Renal pelvis (tissue), 1 donor: ENCODE measurements at regions not wholly inside any gene's neighbourhood (a gene's known extent, or its start where the extent isn't known, plus 50 kb on each side); places are given as distances from the start of the nearest gene placed in this dataset.

Experiments
- DNase-seq: peaks from one replicate; pipeline ENCODE4 v3.0.0-alpha.2; 2013

DNA sequence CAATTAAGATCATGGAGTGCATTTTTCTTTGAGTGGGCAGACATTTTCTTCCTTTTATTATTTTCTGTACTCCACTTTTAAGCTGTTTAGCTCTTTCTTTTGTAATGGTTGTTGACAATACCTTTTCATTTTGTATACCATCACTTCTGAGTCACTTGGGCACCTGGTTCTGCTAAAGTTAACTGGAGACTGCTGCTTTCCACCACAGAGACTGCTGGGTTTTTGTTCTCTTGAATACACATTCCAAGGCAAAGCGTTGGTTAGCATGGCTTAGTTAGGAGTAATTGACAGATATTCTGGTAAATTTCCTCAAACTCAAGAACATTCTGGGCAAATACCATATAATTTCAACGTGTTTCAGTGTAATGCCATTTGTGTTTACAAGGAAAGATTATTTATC is 541.9 kb upstream of the CELF2 start:
- no peak for DNase-seq

DNA sequence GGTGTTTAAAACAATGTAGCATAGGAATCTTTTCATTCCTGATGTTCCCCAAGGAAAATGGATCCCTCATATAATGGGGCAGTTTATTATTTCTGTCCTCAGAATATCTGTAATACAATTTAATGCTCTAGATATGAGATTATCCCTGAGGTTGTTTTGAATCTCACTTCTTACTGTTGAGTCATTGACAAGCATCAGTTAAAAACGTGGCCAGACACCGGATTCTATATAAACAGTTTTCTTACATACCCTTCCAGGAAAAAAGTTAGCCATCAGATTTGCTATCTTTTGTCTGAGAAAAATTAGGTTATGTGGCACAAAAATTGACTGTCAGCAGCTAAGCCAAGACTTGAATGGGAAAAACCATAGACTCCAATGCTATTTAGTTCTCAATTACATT is 539.8 kb upstream of the CELF2 start:
- DNase-seq, result no peak

GRCh38 chr10:10479465-10479864 is 538.2 kb upstream of the CELF2 start:
- DNase-seq, result no peak

GRCh38 chr10:10482613-10483012 is 535.1 kb upstream of the CELF2 start:
- no peak for DNase-seq

DNA sequence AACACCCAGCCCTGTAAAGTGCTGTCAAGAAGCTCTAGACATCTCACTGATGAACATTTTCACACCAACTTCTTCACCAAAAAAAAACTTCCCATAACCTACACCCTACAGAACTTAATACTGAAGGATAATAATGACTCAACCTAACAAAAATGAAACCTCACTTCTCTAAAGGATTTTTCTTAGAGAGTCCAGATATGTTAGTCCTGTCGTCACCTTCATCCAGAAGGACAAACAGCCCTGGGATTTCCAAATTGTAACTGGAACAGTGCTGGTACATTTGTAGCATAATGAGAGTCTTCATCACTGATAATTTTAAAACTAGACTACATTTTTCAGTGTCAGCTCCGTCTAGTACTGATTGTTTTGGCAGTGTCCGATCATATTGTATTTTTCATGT is 528.6 kb upstream of the CELF2 start:
- no peak for DNase-seq

- DNase-seq, result no peak
These were observed 527.7 kb upstream of the CELF2 start for GRCh38 chr10:10489805-10490571.

GRCh38 chr10:10490581-10490980 is 527.1 kb upstream of the CELF2 start:
- no peak for DNase-seq

DNA sequence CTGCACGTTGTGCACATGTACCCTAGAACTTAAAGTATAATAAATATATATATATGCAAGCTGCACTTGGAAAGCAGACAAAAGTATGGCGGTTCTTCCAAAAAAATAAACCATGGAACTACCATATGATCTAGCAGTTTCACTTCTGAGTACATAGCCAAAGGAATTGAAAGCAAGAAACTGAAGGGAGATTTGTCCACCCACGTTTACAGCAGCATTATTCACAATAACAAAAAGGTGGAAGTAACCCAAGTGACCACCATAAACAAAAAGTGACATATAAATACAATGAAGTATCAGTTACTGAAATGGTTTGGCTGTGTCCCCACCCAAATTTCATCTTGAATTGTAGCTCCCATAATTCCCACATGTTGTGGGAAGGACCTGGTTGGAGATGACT is 525.3 kb upstream of the CELF2 start:
- DNase-seq, result no peak

DNA sequence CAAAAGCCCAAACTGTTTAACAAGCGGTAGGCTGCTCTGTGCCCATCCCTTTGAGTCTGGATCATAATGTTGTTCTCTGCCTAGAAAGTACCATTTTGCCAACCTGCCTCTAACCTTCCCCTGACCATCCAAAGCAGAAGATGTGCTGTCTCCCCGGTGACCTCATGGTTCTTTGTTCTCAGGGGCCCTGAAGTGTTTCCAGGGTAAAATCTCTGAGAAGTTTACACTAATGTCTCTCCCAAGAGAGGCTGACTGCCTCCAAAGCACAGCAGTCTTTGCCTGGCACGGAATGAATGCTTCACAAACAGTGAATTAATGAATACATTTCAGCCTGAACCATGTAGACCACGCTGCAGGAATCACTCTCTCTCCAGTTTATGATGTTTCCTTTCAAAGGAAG is 523.8 kb upstream of the CELF2 start:
- no peak for DNase-seq

GRCh38 chr10:10497245-10497644 is 520.4 kb upstream of the CELF2 start:
- no peak for DNase-seq

GRCh38 chr10:10498781-10499180 is 518.9 kb upstream of the CELF2 start:
- DNase-seq, result no peak

- no peak for DNase-seq
These were observed 517.8 kb upstream of the CELF2 start for GRCh38 chr10:10499839-10500238.

DNA sequence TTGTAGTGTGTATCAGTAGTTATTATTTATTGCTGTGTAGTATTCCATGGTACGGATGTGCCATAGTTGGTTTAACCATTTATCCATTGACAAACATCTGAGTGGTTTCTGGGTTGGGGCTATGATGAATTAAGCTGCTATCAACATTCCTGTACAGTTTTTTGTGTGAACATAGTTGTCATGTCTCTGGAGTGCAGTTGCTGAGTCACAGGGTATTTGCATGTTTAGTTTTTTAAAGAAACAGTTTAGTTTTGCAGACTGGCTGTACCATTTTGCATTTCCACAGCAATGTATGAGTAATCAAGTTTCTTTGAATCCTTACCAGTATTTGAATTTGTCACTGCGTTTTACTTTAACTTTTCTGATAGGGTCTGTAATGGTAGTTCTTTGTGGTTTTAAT is 516.7 kb upstream of the CELF2 start:
- no peak for DNase-seq

DNA sequence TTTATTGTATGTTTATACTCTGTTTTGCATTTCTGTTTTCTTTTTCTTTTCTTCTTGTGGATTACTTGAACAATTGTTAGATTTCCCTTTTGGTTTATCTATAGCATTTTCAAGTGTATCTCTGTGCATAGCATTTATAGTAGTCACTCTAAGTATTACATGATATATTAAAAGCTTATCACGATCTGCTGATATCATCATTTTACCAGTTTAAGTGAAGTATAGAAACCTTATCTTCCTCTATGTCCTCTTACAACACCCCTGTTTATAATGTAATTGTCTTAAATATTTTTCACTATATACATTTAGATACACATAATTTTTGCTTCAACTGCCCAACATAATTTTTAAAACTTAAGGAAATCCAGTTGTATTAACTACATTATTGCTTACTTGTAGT is 513.9 kb upstream of the CELF2 start:
- DNase-seq, result no peak

DNA sequence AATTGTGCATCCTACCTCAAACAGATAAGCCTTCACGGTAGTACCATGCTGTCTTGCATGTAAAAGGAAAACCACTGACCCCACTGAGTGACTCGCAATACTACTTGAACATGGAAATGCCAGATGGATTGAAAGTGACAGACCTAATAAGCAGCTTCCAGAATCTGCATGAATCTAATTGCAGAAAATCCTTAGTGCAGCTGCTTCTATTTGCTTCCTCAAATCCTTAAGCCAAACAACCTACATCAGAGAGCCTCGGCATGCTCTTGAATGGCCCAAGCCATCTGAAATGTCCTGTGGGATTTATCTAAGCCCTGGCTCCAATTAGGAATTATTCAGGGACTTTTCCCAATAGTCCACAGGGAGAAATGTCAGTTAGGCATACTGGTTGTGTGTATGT is 509.5 kb upstream of the CELF2 start:
- DNase-seq, result no peak

DNA sequence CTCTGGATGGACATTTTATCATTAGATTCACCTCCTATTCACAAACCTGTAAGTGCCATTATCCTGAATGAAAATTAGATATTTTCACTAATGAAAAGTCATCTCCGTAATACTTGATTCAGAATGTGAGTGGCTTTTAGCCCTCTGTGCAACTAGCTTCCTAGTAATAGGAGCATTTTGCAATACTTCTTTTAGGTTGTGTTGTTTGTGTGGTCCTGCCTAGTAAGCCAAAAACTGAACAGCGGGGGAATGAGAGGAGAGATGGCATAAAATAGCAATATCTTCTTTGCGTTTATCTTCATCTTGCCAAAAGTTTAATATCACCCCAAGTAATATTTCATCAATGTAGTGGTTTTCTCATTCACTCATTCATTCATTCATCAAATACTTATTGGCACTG is 507.5 kb upstream of the CELF2 start:
- no peak for DNase-seq

- DNase-seq, result no peak
These were observed 504.6 kb upstream of the CELF2 start for GRCh38 chr10:10513067-10513466.

- DNase-seq, result no peak
These were observed 503.8 kb upstream of the CELF2 start for GRCh38 chr10:10513898-10514297.

DNA sequence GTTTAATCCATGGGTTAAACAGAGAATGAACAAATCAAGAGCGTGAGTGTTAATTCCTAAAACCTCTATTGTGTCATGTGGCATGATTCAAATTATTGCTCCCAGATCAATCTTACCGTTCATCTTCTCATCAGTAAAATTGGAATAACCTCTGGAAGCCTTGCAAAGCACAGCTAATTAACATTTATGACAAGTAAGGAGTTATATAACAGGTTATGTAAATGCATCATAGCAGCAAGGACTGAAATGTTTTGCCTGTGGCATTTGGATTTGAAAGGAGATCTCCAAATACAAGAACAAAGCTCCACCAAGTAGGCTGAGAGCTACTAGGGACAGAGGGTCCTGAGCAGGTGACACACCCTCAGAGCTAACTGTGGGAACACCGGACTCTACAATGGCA is 502.9 kb upstream of the CELF2 start:
- no peak for DNase-seq

- no peak for DNase-seq
These were observed 502.0 kb upstream of the CELF2 start for GRCh38 chr10:10515479-10516204.

- peak; percentile 11 for DNase-seq
These were observed 501.1 kb upstream of the CELF2 start for GRCh38 chr10:10516346-10517130.

- no peak for DNase-seq
These were observed 499.8 kb upstream of the CELF2 start for GRCh38 chr10:10517866-10518265.

- no peak for DNase-seq
These were observed 498.0 kb upstream of the CELF2 start for GRCh38 chr10:10519674-10520073.
